Mesothelial cell of epicardium (in vitro differentiated cells): ENCODE measurements at regions not wholly inside any gene's neighbourhood (a gene's known extent, or its start where the extent isn't known, plus 50 kb on each side); places are given as distances from the start of the nearest gene placed in this dataset.

ENCODE experiments used
- DNase-seq, 2 experiments: peaks; one replicate each; pipeline ENCODE4 v3.0.0; 2021; ENCODE audit warnings: low spot score in 2 of 2; ENCODE audit not compliant: unreplicated experiment in 2 of 2
- H3K27ac Mint-ChIP-seq: 2 replicates; pipeline ENCODE4 v1.8.0; 2021; ENCODE audit warnings: mixed read lengths
- H3K27me3 Mint-ChIP-seq: 2 replicates; pipeline ENCODE4 v1.8.0; 2021; ENCODE audit warnings: low read depth, mixed read lengths
- H3K36me3 Mint-ChIP-seq: 2 replicates; pipeline ENCODE4 v1.8.0; 2021; ENCODE audit warnings: mixed read lengths
- H3K4me1 Mint-ChIP-seq: 2 replicates; pipeline ENCODE4 v1.8.0; 2021; ENCODE audit warnings: mixed read lengths
- H3K4me3 Mint-ChIP-seq: 2 replicates; pipeline ENCODE4 v1.8.0; 2021; ENCODE audit warnings: mild to moderate bottlenecking, moderate library complexity, mixed read lengths
- H3K9me3 Mint-ChIP-seq: 2 replicates; pipeline ENCODE4 v1.8.0; 2021; ENCODE audit warnings: mixed read lengths
- CTCF ChIP-seq: fragments of 200-600 bp; sonication (generic); IDR thresholded peaks from one replicate; pipeline ENCODE4 v1.5.0; 2021; ENCODE audit warnings: antibody characterized with exemption; ENCODE audit not compliant: unreplicated experiment

- Mint-ChIP-seq H3K9me3 (peaks cover 4% of the 10 kb centered on the region), H3K4me1 (no peaks in the 10 kb centered on the region), H3K27me3 (no peaks in the 10 kb centered on the region), H3K4me3 (no peak overlapping the region), H3K27ac (no peak overlapping the region), H3K36me3 (no peaks in the 10 kb centered on the region)
- DNase-seq = no peak
- no peak for TF ChIP-seq CTCF
Observed at GRCh38 chr12:86675197-86675596, 419.0 kb upstream of the MGAT4C start.

- H3K4me1 Mint-ChIP-seq = peaks cover 3% of the 10 kb centered on the region
- H3K27ac Mint-ChIP-seq = no peak overlapping the region
- no peaks in the 10 kb centered on the region for H3K9me3 Mint-ChIP-seq
- H3K4me3 Mint-ChIP-seq = no peak overlapping the region
- no peak for TF ChIP-seq CTCF
- no peaks in the 10 kb centered on the region for H3K36me3 Mint-ChIP-seq
- no peaks in the 10 kb centered on the region for H3K27me3 Mint-ChIP-seq
- no peak for DNase-seq
Observed at GRCh38 chr12:86670986-86671385, 414.8 kb upstream of the MGAT4C start.

GRCh38 chr12:86669010-86669409 lies 412.8 kb upstream of the MGAT4C start:
- no peak for DNase-seq
- no peaks in the 10 kb centered on the region for H3K27me3 Mint-ChIP-seq
- peaks cover 7% of the 10 kb centered on the region for H3K4me1 Mint-ChIP-seq
- no peak for TF ChIP-seq CTCF
- no peaks in the 10 kb centered on the region for H3K36me3 Mint-ChIP-seq
- no peaks in the 10 kb centered on the region for H3K9me3 Mint-ChIP-seq
- no peak overlapping the region for H3K27ac Mint-ChIP-seq
- no peak overlapping the region for H3K4me3 Mint-ChIP-seq

GRCh38 chr12:86666316-86666715 lies 410.1 kb upstream of the MGAT4C start:
- no peaks in the 10 kb centered on the region for H3K36me3 Mint-ChIP-seq
- DNase-seq = no peak
- no peak for TF ChIP-seq CTCF
- H3K4me1 Mint-ChIP-seq = peaks cover 18% of the 10 kb centered on the region
- H3K27ac Mint-ChIP-seq = no peak overlapping the region
- H3K4me3 Mint-ChIP-seq = no peak overlapping the region
- H3K9me3 Mint-ChIP-seq = no peaks in the 10 kb centered on the region
- no peaks in the 10 kb centered on the region for H3K27me3 Mint-ChIP-seq

GRCh38 chr12:86663716-86664115 lies 407.5 kb upstream of the MGAT4C start:
- TF ChIP-seq CTCF = no peak
- H3K27ac Mint-ChIP-seq = no peak overlapping the region
- no peak overlapping the region for H3K4me3 Mint-ChIP-seq
- H3K4me1 Mint-ChIP-seq = peaks cover 35% of the 10 kb centered on the region
- no peaks in the 10 kb centered on the region for H3K36me3 Mint-ChIP-seq
- H3K9me3 Mint-ChIP-seq = no peaks in the 10 kb centered on the region
- no peak for DNase-seq
- no peaks in the 10 kb centered on the region for H3K27me3 Mint-ChIP-seq

- H3K36me3 Mint-ChIP-seq = no peaks in the 10 kb centered on the region
- H3K27ac Mint-ChIP-seq = no peak overlapping the region
- H3K27me3 Mint-ChIP-seq = no peaks in the 10 kb centered on the region
- TF ChIP-seq CTCF = no peak
- DNase-seq = no peak
- no peak overlapping the region for H3K4me3 Mint-ChIP-seq
- H3K4me1 Mint-ChIP-seq = peaks cover 39% of the 10 kb centered on the region
- no peaks in the 10 kb centered on the region for H3K9me3 Mint-ChIP-seq
Observed at GRCh38 chr12:86663173-86663572, 407.0 kb upstream of the MGAT4C start.
